ENCODE measurements at regions not wholly inside any gene's neighbourhood (a gene's known extent, or its start where the extent isn't known, plus 50 kb on each side); places are given as distances from the start of the nearest gene placed in this dataset.

GRCh38 chr4:38500433-38500832, 163.6 kb upstream of the KLF3 start:
- no peaks in the 10 kb centered on the region for H3K36me3 ChIP-seq (replicated peaks in 1 of 2; ENCODE audit: control extremely low read depth in 1 of 2, control insufficient read depth in 1 of 2, extremely low read depth in 1 of 2, insufficient read depth in 2 of 2, low read length in 1 of 2)
- H3K9ac ChIP-seq (ENCODE audit: low read length) = no peak overlapping the region
- peaks cover 0 to 10% (median 7%) of the 10 kb centered on the region in 4 experiments for H3K27me3 ChIP-seq (replicated peaks in 1 of 4; ENCODE audit: control extremely low read depth in 1 of 4, control insufficient read depth in 3 of 4, insufficient read depth in 4 of 4, low read length in 3 of 4)
- ATAC-seq (ENCODE audit: low read depth) (no peak), DNase-seq (no peak)
- peaks cover 14 to 19% of the 10 kb centered on the region in 2 donors for H3K4me1 ChIP-seq (ENCODE audit: control insufficient read depth in 2 of 2, insufficient read depth in 2 of 2, low read length in 2 of 2)
- Mint-ChIP-seq H3K27me3 (peaks cover 24% of the 10 kb centered on the region), H3K4me1 (peaks cover 23% of the 10 kb centered on the region), H3K9me3 (ENCODE audit: insufficient read depth) (no peaks in the 10 kb centered on the region), H3K27ac (no peak overlapping the region), H3K4me3 (no peak overlapping the region)
- H3K9me3 ChIP-seq (ENCODE audit: control extremely low read depth in 1 of 3, control insufficient read depth in 2 of 3, insufficient read depth in 1 of 3, low read length in 2 of 3) = no peaks in the 10 kb centered on the region
- no peak overlapping the region for H3K4me2 ChIP-seq (replicated peaks; ENCODE audit: low read depth, low read length, poor library complexity, severe bottlenecking)
- no peak overlapping the region for H2AFZ ChIP-seq (ENCODE audit: insufficient read depth, low read depth, low read length, poor library complexity, severe bottlenecking)
- intact Hi-C loops (cut with micrococcal nuclease) = no loop called here
- H3K79me2 ChIP-seq (ENCODE audit: control insufficient read depth, insufficient read depth, low read length) = no peaks in the 10 kb centered on the region
- H3K4me3 ChIP-seq (ENCODE audit: control extremely low read depth in 1 of 5, extremely low read depth in 1 of 5, insufficient read depth in 1 of 5, low read depth in 2 of 5, low read length in 4 of 5) = no peak overlapping the region
- 100% methylated on average over 1 of the region's 2 CpGs for WGBS (ENCODE audit: insufficient coverage)
- no peak for TF ChIP-seq EZH2 (IDR thresholded peaks at IDR 0.05; ENCODE audit: borderline replicate concordance, insufficient read depth, low read depth, low read length, poor library complexity, severe bottlenecking)
- no peak for TF ChIP-seq CTCF (IDR thresholded peaks at IDR 0.05)
- CTCF ChIA-PET = no interaction called here
- POLR2A ChIA-PET = no interaction called here
- no peak overlapping the region for H3K27ac ChIP-seq (ENCODE audit: low read length in 2 of 2)
- no peaks in the 10 kb centered on the region for H4K20me1 ChIP-seq (ENCODE audit: control insufficient read depth, insufficient read depth, low read length, poor library complexity, severe bottlenecking)

- H4K20me1 ChIP-seq (ENCODE audit: control insufficient read depth, insufficient read depth, low read length, poor library complexity, severe bottlenecking) = no peaks in the 10 kb centered on the region
- ChIA-PET CTCF (no interaction called here), POLR2A (no interaction called here)
- no peak for ATAC-seq (ENCODE audit: low read depth)
- WGBS (ENCODE audit: insufficient coverage) = 89% methylated on average over 2 of the region's 2 CpGs
- H3K36me3 ChIP-seq (replicated peaks in 1 of 2; ENCODE audit: control extremely low read depth in 1 of 2, control insufficient read depth in 1 of 2, extremely low read depth in 1 of 2, insufficient read depth in 2 of 2, low read length in 1 of 2) = no peaks in the 10 kb centered on the region
- peaks cover 0 to 11% (median 10%) of the 10 kb centered on the region in 4 experiments for H3K27me3 ChIP-seq (replicated peaks in 1 of 4; ENCODE audit: control extremely low read depth in 1 of 4, control insufficient read depth in 3 of 4, insufficient read depth in 4 of 4, low read length in 3 of 4)
- TF ChIP-seq CTCF (IDR thresholded peaks at IDR 0.05) = no peak
- no peak for TF ChIP-seq EZH2 (IDR thresholded peaks at IDR 0.05; ENCODE audit: borderline replicate concordance, insufficient read depth, low read depth, low read length, poor library complexity, severe bottlenecking)
- H2AFZ ChIP-seq (ENCODE audit: insufficient read depth, low read depth, low read length, poor library complexity, severe bottlenecking) = no peak overlapping the region
- H3K79me2 ChIP-seq (ENCODE audit: control insufficient read depth, insufficient read depth, low read length) = no peaks in the 10 kb centered on the region
- no peak overlapping the region for H3K27ac Mint-ChIP-seq
- H3K4me2 ChIP-seq (replicated peaks; ENCODE audit: low read depth, low read length, poor library complexity, severe bottlenecking) = no peak overlapping the region
- H3K27me3 Mint-ChIP-seq = peaks cover 28% of the 10 kb centered on the region
- H3K27ac ChIP-seq (ENCODE audit: low read length in 2 of 2) = no peak overlapping the region
- no peak overlapping the region for H3K4me3 ChIP-seq (ENCODE audit: control extremely low read depth in 1 of 5, extremely low read depth in 1 of 5, insufficient read depth in 1 of 5, low read depth in 2 of 5, low read length in 4 of 5)
- no peaks in the 10 kb centered on the region for H3K9me3 Mint-ChIP-seq (ENCODE audit: insufficient read depth)
- DNase-seq = no peak
- intact Hi-C loops (cut with micrococcal nuclease) = no loop called here
- no peaks in the 10 kb centered on the region for H3K9me3 ChIP-seq (ENCODE audit: control extremely low read depth in 1 of 3, control insufficient read depth in 2 of 3, insufficient read depth in 1 of 3, low read length in 2 of 3)
- no peak overlapping the region for H3K9ac ChIP-seq (ENCODE audit: low read length)
- H3K4me1 ChIP-seq (ENCODE audit: control insufficient read depth in 2 of 2, insufficient read depth in 2 of 2, low read length in 2 of 2) = peaks cover 14 to 19% of the 10 kb centered on the region in 2 donors
- peaks cover 25% of the 10 kb centered on the region for H3K4me1 Mint-ChIP-seq
- no peak overlapping the region for H3K4me3 Mint-ChIP-seq
These were observed 162.3 kb upstream of the KLF3 start for GRCh38 chr4:38501698-38502097.

Data from B cell (primary cell).